ENCODE measurements at regions not wholly inside any gene's neighbourhood (a gene's known extent, or its start where the extent isn't known, plus 50 kb on each side); places are given as distances from the start of the nearest gene placed in this dataset.

DNA sequence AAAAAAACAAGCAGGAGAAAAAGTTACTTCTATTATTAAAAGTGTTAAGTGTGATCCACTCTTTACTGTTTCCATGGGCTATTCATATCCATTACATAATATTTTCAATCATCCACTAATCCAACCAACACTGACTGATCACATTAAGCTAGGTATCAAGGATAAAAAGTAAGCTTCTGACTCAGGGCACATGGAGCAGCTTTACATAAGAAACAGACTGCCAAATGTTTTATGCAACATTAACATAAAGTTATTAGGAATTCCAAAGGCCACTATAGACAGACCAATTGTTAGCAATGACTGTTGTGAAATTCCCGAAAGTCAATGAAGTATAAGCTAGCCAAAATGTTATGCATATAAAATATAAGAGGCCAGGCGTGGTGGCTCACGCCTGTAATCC is 277.6 kb downstream of the ZEB2 start:
- TF ChIP-seq, protein P1, sequence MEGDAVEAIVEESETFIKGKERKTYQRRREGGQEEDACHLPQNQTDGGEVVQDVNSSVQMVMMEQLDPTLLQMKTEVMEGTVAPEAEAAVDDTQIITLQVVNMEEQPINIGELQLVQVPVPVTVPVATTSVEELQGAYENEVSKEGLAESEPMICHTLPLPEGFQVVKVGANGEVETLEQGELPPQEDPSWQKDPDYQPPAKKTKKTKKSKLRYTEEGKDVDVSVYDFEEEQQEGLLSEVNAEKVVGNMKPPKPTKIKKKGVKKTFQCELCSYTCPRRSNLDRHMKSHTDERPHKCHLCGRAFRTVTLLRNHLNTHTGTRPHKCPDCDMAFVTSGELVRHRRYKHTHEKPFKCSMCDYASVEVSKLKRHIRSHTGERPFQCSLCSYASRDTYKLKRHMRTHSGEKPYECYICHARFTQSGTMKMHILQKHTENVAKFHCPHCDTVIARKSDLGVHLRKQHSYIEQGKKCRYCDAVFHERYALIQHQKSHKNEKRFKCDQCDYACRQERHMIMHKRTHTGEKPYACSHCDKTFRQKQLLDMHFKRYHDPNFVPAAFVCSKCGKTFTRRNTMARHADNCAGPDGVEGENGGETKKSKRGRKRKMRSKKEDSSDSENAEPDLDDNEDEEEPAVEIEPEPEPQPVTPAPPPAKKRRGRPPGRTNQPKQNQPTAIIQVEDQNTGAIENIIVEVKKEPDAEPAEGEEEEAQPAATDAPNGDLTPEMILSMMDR (IDR thresholded peaks at IDR 0.05; ENCODE audit: insufficient read depth, low read length, poor library complexity, severe bottlenecking), result no peak
- no peak for TF ChIP-seq EZH2phosphoT487 (conservative IDR thresholded peaks at IDR 0.05; ENCODE audit: low read length)

All from SU-DHL-6 (cell line).